SK-N-DZ (cell line): ENCODE measurements at regions not wholly inside any gene's neighbourhood (a gene's known extent, or its start where the extent isn't known, plus 50 kb on each side); places are given as distances from the start of the nearest gene placed in this dataset.
"Not testable (repeated sequence)": the region's sequence is repeated elsewhere in the genome, so short reads cannot be mapped to it uniquely, and the experiment has no call there.

Experiments
- DNase-seq: peaks from one replicate; pipeline ENCODE4 v3.0.0-alpha.2; 2015; ENCODE audit warnings: low spot score

DNA sequence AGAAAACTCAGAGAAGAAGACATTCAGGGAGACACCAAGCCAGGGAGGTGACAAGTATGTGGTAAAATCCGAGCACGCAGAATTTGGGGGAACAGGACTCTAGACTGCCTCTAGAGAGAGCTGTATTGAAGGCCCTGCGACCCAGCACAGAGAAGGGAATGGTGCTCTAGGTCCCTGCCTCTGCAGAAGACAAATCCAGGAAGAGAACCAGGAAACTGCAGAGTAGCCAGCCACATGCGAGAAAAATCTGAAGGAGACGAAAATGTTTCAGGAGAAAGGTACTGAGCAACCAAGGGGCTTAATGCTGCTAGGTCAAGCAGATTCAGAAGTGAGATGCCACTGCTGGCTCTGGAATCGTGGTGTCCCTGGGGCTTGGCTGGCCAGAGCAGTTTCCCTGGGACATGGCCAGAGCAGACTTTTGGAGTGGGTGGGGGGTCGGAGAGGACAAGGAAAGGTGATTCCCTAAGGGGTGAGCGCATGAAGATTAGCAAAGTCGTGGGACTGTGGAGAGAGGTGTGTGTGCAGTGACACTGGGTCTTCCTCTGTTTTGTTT is 158.0 kb upstream of the KLF6 start:
- DNase-seq = no peak

- DNase-seq = no peak
These were observed 156.7 kb upstream of the KLF6 start for GRCh38 chr10:3941676-3942075.

- no peak for DNase-seq
These were observed 151.5 kb upstream of the KLF6 start for GRCh38 chr10:3936422-3937040.

DNA sequence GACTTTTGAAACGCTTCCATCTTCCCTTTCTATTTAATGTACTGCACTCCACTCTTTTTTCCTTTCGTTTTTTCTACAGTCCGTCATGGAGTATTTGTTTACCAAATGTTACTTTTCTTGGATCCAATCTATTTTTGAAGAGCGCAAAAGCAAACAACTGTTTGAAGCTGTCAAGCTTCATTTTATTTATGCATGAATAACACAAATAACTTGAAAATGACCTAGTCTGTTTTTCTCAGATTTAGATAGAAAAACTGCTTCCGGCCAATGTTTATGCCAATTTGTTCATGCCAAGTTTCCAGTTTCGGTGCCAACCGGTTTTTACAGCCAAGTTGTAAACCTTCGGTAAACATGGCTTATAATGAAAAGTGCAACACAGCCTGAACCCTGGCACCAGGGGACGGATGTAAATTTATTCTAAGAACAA is 150.9 kb upstream of the KLF6 start:
- no peak for DNase-seq

DNA sequence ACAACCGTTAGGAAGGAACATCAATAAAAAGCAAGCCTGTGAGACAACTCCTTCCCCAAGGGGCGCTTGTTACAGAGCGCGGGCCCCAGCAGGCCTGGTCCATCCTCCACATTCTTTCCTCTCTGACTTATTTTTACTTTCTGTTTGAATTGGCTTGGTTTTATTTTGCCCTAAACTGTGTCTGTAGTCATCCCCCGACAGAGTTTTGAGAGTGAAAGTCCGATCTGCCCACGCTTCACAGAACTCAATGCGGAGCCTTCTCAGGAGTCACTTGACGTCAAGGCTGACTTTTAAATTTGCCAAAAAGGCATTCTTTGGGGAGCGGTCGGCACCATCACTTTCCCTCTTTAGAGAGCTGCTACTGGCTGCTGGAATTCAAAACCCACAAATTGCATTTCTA is 150.1 kb upstream of the KLF6 start:
- DNase-seq = no peak

GRCh38 chr10:3933733-3934132 is 148.7 kb upstream of the KLF6 start:
- no peak for DNase-seq

GRCh38 chr10:3932597-3933375 is 147.8 kb upstream of the KLF6 start:
- DNase-seq = no peak

DNA sequence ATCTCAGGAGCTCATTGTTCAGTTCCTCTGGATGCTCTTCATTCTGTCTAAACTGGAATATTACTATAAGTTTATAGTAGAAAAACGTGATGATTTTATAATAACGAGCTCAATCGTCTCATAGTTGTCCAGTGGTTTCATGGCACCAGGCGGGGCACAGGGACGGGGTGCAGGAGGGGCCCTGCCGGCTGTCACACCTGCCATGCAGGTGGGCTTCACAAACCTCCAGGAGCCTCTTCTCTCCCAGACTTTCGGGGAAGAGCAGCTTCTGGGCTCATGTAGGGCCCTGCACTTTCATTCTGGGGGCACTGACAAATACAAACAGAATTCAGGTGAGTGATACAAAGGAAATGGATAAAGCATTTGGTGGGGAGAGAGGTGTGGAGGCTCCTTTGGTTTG is 146.9 kb upstream of the KLF6 start:
- DNase-seq = no peak

- no peak for DNase-seq
These were observed 146.2 kb upstream of the KLF6 start for GRCh38 chr10:3931224-3931623.

DNA sequence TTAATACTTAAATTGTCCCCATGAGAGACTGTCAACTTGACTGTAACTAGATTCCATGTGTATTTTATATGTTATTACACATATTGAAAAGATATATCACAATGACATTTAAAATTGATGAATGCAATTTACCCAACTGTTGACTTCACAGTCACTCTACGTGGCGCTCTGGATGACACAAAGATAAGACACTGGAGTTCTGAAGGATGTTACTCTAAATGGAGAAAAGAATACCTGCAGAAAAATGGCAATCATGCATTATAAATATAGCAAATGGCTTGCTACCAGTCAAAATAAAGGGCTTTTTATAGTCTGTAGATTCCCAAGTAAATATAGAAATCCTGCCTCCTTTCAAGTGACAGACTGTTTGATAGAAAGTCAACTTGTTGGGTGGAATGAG is 143.6 kb upstream of the KLF6 start:
- DNase-seq = no peak

- DNase-seq = no peak
These were observed 143.1 kb upstream of the KLF6 start for GRCh38 chr10:3928078-3928477.

DNA sequence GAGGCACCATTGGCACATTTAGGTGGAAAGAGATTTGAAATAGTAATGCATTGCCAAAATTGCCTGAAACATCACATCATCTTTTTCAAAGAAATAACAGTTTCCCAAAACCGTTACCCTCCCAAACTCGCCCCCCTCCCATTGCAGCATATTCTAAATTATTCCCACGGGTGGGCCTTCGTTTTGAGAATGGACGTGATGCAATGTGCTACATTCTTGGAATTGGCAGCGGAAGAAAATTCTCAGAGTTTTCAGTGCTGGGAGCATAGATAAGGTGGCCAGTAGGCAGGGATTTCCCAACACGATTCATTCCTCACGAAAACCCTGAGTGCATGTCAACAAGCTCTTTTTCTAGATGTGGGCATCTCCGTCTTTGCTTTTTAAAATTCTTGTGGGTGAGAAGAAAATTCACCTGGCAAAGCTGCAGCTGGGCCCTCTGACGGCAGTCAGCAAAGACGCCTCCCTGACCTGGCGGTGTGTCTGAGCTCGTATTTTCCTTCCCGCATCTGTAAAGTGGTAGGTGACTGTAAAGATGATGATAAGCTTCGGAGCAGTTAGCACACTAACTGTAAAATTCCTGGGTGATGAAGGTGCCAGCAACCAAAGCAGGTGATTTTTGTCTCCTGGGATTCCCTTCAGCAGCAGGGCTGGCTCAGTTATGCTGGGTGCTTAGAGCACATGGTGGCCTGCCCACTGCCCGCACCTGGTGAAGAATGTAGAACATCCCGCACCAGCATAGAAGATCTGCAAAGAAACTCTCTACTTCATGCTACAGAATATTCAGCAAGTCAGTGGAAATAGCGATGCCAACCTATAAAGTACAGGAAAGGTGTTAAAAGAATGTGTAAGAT is 141.9 kb upstream of the KLF6 start:
- no peak for DNase-seq

DNA sequence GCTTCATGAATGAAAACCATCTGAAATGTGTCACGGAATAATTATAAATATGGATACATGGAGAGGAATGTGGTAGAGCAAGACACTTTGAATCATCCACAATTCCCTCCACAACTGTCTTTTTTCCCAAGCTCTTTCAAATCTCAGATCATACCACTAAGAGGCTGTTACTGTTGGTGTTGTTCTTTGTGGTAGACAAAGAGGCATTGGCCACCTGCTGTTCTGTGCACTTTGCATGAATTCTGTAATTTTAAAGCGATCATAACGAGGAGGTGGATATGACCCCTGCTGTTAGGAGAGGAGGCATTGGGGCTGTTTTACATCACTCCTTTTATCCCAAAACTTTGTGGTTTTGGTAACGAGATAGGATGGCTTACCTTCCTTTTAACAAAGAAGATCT is 141.2 kb upstream of the KLF6 start:
- no peak for DNase-seq

DNA sequence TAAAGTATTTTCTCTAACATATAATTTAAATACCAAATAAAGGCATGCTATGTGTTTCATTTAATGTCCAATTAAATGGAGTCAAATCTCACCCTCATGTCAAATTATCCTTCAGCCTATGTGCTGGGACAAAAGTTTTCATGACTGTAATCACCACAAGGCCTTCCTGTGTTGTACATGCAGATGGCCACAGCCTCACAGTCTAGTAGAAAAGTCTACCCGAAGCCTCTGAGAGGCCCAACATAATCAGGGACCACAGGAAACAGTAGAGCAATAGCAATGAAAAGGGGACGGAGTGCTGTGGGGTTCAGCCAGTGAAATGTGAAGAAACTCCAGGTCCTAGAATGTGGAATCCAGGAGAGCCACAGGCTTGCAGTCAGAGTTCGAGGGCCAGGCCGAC is 140.2 kb upstream of the KLF6 start:
- DNase-seq = no peak

DNA sequence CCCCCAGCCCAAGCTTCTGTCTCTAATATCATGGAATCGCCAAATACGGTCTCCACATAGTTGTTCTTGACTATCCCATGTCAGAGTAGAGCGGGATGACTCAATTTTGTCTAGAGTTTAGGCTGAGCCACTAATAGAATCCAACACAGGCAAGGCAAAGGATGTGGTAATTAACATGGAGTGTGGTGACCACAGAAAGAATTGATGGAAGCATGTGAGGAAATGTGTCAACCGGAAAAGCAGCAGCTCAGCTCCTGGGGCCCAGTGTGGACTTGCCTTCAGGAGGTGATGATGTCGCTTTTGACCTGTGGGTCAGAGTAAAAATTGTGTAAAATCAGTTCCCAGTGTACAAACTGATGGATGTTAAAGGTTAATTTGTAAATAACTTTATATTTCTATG is 139.3 kb upstream of the KLF6 start:
- DNase-seq = no peak

GRCh38 chr10:3923033-3923432 is 138.0 kb upstream of the KLF6 start:
- DNase-seq = no peak

DNA sequence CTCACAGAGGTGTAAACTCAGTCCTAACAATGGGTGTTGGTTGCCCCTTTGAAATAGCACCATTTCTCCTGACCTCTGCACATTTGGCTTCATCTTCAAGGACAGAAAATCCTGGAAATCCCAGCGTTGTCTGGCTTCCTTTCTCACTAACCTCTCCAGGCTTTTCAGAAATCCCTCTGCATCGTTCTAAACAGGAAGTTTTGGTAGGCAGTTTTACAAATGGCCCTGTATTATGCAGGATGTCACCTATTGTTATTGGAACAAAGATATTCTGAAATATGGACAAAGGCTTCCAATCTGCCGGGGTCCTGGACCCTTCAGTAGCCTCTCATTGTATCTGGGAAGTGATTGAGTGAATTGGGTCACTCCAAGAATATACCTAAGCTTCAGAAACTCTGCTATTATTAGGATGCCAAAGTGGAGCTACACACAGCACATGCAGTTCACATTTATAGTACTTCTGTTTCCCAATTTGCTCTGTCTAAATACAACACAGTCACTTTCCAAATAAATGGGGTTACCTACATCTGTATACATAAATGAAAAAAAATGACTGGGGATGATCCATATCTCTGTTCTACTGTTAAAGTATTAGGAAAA is 134.8 kb upstream of the KLF6 start:
- DNase-seq = no peak

- DNase-seq = not testable (repeated sequence)
These were observed 132.4 kb upstream of the KLF6 start for GRCh38 chr10:3917392-3917791.

DNA sequence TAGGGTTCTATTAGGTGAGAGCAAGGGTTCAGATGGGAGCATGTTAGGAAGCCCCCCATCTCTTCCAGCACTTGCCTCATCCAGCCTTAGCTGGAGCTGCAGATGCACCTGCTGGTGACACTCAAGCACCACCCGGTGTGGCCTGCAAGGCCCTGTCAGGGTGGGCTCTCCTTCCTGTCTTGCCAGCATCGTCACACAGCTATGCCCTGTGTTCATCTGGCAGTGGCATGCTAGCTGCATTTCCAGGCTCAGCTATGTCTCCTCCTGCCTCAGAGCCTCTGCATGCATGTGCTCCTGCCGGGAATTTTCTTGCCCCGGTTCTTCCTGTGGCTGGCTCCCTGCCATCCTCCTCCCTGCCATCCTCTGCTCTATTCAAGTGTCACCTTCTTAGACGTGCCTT is 129.7 kb upstream of the KLF6 start:
- no peak for DNase-seq

GRCh38 chr10:3911713-3912442 is 126.9 kb upstream of the KLF6 start:
- DNase-seq = no peak

DNA sequence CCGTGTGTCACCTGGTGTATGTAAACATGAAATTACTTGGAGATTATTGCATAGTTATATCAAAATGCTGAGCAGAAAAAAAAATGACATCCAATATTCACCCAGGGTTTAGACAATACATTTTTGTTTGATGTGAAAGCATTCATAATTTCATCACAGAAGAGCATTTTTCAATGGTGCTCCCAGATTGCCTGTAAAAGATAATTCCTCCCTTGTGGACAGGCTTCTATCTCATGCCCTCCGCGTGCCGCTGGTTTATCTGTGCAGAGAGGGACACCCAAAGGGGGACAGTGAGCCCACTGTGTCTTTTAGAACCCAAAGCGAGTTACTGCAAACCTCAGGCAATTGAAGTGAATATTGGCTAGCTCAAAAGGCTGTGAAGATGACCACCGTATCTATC is 126.2 kb upstream of the KLF6 start:
- no peak for DNase-seq
